ENCODE measurements at regions not wholly inside any gene's neighbourhood (a gene's known extent, or its start where the extent isn't known, plus 50 kb on each side); places are given as distances from the start of the nearest gene placed in this dataset.

DNA sequence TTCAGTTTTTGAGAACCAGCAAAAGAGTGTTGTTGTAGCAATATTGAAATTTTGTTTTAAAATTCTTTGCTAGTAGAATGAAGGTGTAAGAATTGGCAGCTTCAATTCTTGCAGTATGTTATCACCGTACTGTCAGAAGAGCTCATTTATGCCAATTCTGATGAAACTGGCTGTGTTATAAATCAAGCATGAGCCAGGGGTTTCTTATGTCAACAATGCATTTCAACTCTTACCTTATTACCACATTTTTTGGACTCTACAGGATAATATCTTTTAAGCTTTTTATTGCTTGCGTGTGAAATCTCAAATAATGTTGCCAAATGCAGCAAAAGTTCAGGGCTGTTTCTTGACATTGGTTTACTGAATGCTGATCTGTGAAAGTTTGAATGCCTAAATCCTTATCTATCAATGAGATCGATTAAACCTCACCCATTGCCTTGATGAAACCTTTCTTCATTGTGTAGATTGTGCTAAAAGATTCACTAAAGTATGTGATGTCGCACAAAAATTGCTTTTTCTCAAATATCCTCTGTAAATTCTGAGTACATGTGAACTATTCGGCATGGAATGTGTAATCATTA, 1389.3 kb upstream of the ZEB2 start:
- TF ChIP-seq SPI1 (IDR thresholded peaks at IDR 0.05; ENCODE audit: borderline replicate concordance, low read depth), result no peak
- TF ChIP-seq, protein P1, sequence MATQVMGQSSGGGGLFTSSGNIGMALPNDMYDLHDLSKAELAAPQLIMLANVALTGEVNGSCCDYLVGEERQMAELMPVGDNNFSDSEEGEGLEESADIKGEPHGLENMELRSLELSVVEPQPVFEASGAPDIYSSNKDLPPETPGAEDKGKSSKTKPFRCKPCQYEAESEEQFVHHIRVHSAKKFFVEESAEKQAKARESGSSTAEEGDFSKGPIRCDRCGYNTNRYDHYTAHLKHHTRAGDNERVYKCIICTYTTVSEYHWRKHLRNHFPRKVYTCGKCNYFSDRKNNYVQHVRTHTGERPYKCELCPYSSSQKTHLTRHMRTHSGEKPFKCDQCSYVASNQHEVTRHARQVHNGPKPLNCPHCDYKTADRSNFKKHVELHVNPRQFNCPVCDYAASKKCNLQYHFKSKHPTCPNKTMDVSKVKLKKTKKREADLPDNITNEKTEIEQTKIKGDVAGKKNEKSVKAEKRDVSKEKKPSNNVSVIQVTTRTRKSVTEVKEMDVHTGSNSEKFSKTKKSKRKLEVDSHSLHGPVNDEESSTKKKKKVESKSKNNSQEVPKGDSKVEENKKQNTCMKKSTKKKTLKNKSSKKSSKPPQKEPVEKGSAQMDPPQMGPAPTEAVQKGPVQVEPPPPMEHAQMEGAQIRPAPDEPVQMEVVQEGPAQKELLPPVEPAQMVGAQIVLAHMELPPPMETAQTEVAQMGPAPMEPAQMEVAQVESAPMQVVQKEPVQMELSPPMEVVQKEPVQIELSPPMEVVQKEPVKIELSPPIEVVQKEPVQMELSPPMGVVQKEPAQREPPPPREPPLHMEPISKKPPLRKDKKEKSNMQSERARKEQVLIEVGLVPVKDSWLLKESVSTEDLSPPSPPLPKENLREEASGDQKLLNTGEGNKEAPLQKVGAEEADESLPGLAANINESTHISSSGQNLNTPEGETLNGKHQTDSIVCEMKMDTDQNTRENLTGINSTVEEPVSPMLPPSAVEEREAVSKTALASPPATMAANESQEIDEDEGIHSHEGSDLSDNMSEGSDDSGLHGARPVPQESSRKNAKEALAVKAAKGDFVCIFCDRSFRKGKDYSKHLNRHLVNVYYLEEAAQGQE (IDR thresholded peaks at IDR 0.05; ENCODE audit: insufficient replicate concordance, low read depth), result no peak
- Histone ChIP-seq H3K27me3 (ENCODE audit: insufficient read depth, poor library complexity, severe bottlenecking) (no peaks in the 10 kb centered on the region), H3K27ac (replicated peaks) (no peak overlapping the region), H3K4me3 (replicated peaks; ENCODE audit: insufficient read depth, low read length) (no peak overlapping the region)
- DNase-seq (ENCODE audit: low read depth in 1 of 2, low spot score in 1 of 2), result no peak

DNA sequence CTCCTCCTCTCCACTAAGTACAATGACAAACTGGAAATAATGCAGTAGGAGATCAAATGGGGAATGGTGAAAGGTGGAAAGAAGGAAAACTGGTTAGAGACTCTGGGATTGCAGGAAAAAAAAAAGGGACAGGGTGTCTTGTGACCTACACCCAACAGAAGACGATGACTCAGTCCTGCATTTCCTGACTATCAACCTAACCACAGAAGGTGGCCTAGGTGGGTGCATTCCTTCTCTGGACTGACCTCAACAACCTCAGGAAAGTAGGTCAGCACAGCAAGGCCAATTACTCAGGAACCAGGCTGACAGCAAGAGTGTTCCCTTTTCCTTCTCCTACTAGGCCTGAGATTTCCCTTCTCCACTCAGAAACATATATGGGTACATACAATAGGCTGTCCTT, 1386.4 kb upstream of the ZEB2 start:
- H3K4me3 ChIP-seq (replicated peaks; ENCODE audit: insufficient read depth, low read length), result no peak overlapping the region
- no peak overlapping the region for H3K27ac ChIP-seq (replicated peaks)
- no peak for DNase-seq (ENCODE audit: low read depth in 1 of 2, low spot score in 1 of 2)
- no peak for TF ChIP-seq SPI1 (IDR thresholded peaks at IDR 0.05; ENCODE audit: borderline replicate concordance, low read depth)
- TF ChIP-seq, protein P1 (IDR thresholded peaks at IDR 0.05; ENCODE audit: insufficient replicate concordance, low read depth), result no peak
- no peak for TF ChIP-seq GABPA (IDR thresholded peaks at IDR 0.05; ENCODE audit: low read depth)
- no peak for TF ChIP-seq CTCF (IDR thresholded peaks at IDR 0.05; ENCODE audit: insufficient read depth, low read length)
- TF ChIP-seq POLR2AphosphoS5 (IDR thresholded peaks at IDR 0.05; ENCODE audit: low read depth), result no peak
- H3K27me3 ChIP-seq (ENCODE audit: insufficient read depth, poor library complexity, severe bottlenecking), result no peaks in the 10 kb centered on the region

- no peak for DNase-seq (ENCODE audit: low read depth in 1 of 2, low spot score in 1 of 2)
- TF ChIP-seq SPI1 (IDR thresholded peaks at IDR 0.05; ENCODE audit: borderline replicate concordance, low read depth), result no peak
- TF ChIP-seq, protein P1 (IDR thresholded peaks at IDR 0.05; ENCODE audit: insufficient replicate concordance, low read depth), result no peak
- TF ChIP-seq POLR2AphosphoS5 (IDR thresholded peaks at IDR 0.05; ENCODE audit: low read depth), result no peak
- no peak for TF ChIP-seq GABPA (IDR thresholded peaks at IDR 0.05; ENCODE audit: low read depth)
- TF ChIP-seq CTCF (IDR thresholded peaks at IDR 0.05; ENCODE audit: insufficient read depth, low read length), result no peak
- H3K4me3 ChIP-seq (replicated peaks; ENCODE audit: insufficient read depth, low read length), result no peak overlapping the region
- H3K27ac ChIP-seq (replicated peaks), result no peak overlapping the region
- H3K27me3 ChIP-seq (ENCODE audit: insufficient read depth, poor library complexity, severe bottlenecking), result no peaks in the 10 kb centered on the region
Measured at GRCh38 chr2:145905371-145905770, 1385.5 kb upstream of the ZEB2 start.

Measured in HL-60 (cell line).